HG02938 (cell line): ENCODE measurements at regions not wholly inside any gene's neighbourhood (a gene's known extent, or its start where the extent isn't known, plus 50 kb on each side); places are given as distances from the start of the nearest gene placed in this dataset.

Experiments used
- ATAC-seq: cut with Tn5 transposase; IDR thresholded peaks from one replicate; pipeline ENCODE4 v1.9.1; 2021; ENCODE audit warnings: mild to moderate bottlenecking, moderate library complexity; ENCODE audit not compliant: unreplicated experiment

DNA sequence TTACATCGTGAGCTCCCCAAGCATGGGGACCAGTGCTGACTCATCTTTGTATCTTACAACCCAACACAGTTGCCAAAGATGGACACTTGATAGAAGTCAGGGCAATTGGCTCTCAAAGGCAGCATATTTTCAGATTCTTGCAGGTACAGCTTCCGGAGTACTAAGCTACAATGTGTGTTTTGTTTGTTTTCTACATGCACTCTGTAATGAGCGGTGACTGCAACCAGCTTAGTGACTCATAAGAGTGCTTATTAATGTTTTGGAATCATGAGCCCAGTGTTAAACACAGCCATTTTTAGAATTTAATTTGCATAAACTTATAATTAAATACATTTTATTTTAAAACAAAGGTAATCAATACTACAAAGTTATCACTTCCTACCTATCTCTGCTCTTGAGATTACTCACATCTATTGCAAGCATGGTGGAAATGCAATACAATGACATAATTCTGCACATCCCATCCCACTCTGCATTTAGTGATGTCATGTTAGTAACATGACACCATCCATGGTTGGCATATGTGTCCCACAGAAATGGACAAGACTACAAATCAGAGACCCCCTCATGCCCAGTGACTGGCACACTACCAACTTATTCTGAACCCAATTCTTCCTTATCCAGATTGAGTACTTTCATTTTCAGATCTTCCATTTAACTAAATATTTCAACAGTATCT, 399.8 kb upstream of the ST6GAL2 start:
- no peak for ATAC-seq

DNA sequence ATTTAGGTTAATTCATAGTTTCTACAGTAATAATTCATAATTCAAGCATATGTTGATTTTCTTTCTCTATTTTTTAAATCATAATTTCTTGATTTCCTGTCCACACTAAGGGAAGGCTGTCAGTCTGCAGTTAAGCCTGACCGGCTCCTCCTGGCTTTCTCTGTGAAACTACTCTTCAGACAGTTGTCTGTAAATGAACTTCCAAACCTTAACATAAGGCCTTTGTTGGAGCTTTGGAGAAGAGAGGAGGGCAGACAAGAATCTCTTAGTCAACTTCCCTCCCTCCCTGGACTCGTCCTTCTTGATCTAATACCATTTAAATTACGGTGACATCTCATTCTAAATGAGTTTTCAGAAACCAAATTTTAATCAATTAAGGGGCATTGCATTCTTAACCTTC, 404.1 kb upstream of the ST6GAL2 start:
- ATAC-seq = no peak

DNA sequence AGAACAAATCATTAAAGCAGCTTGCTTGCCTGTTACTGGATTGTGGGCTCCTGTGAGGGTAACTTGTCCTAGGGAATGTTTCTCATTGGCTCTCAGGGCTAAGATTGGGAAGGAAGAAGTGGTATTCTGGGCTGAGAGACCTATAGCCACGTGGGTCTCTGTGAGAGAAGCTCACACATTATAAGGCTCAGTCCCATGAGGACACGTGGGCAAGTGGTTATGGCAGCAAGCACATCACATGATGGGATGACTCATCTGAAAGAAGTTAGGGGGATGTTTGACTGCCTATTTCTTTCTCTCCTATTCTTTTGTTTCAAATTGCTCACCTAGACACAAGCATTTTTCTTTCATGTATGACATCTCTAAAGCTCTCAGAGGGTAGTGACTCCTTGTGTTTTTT, 418.0 kb upstream of the ST6GAL2 start:
- no peak for ATAC-seq

DNA sequence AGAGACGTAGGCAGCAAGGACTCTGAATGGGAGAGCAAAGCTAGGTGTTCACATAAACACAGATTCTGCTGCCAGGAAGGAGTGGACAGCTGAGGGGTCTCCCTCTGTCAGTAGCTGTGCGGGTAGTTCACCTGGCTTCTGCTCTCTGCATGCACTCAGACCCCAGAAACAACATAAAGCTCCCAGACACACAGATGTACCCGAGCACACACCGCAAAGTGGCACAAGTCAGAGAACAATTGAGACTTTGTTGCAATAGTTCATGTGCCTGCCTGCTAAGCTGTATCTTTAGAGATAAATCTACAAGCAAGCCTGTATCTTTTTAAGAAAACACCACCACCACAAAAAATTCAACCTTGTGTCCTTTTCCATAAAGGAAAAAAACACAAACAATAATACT, 420.0 kb upstream of the ST6GAL2 start:
- no peak for ATAC-seq

DNA sequence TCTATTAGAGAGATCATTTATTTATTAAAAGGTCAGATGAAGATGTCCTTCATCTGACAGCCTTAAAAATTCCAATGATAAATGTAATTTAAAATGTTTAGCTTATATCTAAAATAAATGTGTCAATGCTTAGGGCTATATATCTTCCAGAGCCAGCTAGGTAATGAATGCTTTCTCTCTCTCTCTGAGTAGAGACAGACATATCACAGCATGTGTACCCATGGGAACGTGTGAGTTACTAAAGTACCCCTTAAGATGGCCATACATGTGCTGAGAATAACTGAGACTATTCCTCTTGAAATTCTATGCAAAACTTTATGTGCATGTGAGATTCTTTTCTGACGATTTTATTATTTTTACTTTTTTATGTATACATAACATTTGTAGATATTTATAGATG, 420.9 kb upstream of the ST6GAL2 start:
- ATAC-seq = no peak

DNA sequence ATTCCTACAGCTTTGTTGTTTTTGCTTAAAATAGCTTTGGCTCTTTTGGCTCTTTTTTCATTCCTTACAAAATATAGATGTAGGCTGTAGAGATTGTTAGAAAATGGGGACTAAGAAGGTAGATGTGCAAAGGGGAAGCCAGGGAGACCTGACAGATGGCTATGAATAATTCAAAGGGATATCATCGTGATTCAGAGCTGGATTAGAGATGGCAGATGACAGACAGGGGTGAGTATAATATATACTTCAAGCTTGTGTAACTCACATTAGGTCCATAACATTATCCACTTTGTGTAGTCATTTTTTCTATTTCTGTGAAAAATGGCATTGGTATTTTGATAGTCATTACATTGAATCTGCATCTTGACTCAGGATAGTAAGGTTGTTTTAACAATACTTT, 422.9 kb upstream of the ST6GAL2 start:
- no peak for ATAC-seq

DNA sequence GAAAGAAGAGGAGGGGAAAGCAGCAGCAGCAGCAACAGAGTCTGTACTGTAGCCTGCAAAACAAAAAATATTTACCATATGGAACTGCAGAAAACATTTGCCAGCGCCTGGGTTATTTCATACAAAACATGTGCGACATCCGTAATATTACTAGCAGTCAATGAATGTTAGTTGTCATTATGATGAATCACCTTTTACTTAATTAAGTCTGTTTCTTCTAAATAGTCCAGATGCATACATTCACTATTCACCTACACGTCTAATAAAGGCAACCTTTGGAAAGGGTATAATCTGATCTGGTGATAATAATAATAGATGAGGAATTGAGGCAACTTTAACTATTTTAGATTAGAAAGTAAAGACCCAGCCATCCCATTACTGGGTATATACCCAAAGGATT, 426.3 kb upstream of the ST6GAL2 start:
- ATAC-seq = no peak

DNA sequence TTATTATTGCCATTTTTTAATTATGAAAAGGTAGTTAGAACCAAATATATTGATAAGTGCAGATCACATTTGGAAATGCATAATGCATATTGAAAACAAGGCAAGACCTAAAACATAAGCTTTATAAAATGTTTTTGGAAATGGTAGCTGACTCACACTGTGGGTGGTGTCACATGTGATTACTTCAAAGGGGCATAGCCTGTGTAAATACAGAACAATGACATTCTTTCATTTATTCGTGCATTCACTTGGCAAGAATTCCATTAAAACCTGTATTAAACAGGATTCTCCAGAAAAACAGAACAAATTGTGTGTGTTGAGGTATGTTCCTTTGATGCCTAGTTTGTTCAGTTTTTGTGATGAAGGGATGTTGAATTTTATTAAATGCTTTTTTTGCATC, 427.3 kb upstream of the ST6GAL2 start:
- ATAC-seq = no peak

DNA sequence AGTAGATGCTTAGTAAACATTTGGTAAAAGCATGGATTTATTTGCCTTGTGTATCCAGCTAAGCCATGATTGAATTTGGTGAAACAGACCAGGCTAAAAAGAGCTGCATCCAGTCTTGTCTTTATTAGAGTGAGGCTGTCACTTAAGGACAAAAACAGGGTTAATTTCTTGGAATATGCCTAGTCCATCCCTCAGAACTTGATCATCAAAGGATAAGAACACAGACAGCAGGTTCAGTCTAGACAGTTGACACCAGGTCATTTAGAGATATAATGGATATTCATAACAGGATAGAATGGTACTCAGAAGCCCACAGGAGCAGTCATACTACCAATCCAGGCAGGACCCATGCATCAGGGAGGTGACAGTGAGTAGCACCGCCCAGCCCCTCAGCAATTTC, 434.9 kb upstream of the ST6GAL2 start:
- ATAC-seq = no peak

DNA sequence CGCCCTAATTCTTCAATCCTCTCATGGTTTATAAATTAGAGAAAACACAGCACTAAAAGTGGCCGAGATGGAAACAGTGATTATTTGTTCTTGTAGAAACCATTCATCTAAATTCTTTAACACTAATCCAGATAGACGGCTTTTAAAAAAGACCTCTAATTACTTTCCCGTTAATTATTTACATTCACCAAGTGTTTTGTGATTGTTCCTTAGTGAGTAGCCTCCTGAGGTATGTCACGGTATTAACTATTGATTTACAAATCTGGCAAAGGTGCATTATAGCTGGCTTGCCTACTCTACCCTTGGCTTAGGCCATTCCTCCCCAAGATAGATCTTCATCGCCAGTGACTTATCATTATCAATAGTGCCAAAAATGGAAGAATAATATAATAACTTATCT, 436.4 kb upstream of the ST6GAL2 start:
- no peak for ATAC-seq

DNA sequence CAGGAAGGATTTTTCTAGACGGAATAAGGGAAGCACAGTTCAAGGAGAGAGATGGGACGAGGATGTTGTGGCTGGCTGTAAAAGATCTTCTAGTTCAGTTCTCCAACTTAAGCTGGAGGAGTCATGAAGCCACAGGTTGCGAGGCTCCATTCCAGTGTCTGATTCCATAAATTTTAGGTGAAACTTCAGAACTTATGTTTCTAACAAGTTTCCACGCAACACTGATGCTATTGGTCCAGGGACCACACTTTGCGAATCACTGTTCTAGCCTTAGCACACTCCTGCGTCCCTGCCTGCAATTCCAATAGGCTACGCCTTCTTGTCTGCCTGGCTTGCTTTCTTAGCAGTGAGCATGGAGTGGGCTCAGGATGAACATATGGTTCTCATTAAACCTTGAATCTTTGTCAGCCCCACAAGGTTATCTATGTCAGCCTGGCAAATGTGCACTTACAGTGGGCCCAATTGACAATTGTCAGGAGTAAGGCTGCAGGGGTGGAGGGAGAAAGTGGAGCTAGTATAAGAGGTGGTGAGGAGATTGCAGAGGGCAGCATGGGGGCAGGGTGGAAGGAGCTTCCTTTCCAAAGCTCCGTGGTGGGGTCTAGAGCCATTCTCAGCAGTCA, 438.1 kb upstream of the ST6GAL2 start:
- no peak for ATAC-seq

DNA sequence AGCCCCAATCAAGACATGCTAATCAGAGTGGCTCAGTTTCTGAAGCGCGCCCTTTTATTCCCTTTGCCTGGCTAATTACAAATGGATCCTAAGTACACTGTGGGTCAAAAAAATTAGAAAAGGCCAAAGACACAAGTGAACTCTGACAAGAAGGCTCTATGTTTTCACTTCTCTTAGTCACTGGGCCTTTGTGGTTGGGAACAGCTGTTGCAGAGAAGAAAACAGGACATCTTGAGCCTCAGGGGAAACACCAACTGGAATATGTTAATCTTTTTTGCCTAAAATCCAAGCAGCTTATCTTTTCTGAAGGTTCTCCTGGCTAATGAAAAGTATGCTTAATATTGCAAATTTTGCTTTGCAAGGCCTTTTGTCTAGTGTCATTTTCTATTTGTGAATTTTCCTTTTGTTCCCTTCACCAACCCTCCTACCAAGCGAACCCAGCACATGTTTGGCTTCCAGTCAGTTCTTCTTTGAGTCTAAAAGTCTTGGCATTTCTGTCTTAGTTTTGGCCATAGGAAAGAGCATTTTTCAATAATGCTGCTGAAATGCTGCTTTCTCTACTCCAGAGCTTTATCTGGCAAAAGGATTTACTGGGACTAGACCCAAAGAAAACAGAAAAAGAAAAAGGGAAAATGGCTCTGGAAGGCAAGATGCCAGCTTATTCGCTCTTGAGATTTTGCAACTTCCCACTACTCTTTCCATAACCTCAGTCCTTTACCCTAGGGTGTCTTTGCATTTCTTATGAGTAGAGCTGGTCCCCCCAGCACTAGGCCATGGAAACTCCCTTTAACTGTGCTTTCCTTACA, 440.2 kb upstream of the ST6GAL2 start:
- no peak for ATAC-seq

DNA sequence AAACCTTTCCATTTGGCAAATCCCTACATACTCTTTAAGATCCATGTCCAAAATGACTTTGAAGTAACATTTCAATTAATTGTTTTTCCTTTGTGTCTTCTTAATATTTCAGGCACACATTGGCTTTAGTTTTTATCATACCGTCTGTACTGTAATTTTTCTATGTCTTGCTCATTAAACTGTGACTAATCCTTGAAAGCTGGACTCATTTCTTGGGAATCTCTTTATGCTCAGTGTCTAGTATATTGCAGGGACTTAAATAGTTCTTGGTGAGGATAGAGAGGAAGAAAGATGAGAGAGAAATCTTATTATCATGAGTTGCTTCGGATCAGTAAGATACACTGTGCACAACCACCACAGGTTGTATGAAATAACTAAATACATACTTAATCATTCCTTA, 448.3 kb upstream of the ST6GAL2 start:
- no peak for ATAC-seq

DNA sequence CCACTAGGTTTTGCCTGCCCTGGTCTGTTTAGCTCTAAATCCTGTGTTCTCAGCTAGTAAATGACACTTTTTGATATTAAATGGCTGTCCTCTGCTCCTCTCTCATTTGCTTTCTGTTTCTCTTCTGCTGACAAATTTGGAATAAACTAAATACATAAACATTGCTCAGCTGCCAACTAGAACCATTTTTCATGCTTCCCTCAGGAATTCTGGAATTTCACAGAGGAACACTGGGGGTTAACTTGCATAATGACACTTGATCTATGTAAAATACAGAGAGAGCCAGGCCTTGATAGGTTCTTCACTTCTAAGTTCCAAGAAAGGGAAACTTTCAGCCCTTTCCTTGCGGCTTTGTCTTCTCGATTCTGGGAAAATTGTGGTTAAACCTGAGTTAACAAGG, 450.6 kb upstream of the ST6GAL2 start:
- no peak for ATAC-seq

DNA sequence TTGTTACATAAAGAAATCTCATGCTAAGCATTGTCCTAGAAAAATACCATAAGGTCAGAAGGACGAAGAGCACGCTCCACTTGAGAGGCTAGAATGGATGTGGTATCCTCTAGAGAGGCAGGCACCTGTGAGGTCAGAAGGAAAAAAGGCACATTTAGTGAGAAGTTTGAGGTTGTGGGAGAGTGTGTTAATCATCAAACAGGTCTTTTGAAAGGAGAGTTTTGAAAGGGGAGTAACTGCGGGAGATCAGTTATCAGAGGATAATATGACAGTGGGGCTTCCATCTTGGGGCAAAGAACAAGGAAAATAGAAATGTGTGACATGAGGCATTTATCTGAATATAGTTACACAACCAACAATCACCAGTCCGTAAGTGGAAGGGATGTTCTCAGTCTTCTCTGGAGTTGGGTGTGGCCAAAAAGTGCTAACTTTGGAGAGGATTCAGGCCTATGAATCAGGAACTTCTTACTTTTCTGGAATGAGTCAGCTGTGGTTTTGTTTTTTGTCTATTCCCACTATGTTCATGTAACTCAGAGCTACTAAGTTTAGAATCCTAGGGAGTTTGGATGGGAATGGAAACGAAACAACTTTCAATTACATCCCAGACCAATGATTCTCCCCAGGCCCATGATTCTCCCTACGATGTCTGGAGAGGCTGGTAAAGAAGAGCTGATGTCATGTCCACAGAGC, 451.4 kb upstream of the ST6GAL2 start:
- ATAC-seq = no peak

DNA sequence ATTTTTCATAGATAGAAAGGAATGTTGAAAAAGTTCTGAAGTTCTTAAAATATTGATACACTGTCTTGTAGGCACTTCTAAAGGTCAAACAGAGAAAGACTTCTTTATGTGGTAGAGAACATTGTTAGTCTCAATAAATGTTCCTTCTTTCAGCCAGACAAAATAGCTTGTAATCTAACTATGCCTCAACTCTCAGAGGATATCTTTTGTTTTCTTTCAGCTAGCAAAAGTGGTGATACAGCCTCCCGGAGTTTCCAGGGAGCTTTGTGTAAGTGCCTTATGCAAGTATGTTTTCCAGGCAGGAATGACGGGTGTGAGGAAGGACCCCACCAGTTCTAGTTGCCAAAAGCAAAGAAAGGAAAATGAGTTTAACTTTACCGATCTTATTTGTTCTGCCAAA, 452.1 kb upstream of the ST6GAL2 start:
- no peak for ATAC-seq

DNA sequence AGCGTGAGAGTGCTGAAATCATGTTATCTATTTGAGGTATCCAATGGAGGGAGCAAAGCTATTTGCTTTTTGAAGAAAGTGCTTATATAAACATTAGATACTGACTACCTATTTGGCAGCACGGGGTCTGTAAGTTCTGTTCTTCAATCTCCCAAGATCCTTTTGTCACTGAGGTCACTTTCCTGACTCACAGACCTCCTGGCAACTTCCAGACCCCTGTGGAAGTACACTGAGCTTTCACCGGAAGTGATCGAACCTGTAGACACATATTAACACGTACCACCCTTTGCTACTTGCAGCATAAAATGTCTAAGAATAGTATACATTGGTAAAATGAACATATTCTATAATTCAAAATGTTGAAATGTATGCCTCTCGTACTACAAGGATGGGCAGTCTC, 452.6 kb upstream of the ST6GAL2 start:
- ATAC-seq = no peak

DNA sequence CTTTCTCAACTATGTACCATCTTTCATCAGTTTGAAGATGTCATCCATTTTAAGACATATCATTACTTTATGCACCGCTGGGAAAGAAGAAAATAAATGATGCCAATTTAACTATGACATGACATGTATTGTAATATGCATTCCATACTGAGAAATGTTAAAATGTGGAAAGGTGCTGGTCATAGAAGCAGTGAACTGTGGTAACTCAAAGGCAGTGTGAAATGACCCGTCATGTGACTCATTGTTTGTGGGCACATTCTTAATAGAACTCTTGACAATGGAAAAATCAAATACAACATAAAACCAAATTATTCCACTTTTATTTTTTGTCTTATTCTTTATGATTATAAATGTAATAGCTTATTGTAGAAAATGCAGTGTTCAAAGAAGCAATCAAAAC, 455.0 kb upstream of the ST6GAL2 start:
- ATAC-seq = no peak

DNA sequence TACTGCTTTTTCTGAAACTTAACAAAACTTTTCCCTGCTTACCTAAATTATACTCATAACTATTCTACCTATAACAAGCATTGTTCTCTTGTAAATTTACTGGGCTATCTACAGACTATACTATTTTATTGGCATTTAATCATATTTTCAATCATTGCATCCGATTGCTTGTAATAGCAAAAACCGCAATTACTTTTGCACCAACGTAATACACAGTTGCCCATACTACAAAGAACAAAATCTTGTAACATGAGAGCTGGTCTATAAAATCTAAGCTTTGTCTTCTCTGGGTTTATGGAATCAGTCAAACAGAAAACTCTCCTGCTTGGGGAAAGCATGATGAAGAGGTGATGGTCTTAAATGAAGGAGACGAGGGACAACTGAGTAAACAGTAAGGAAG, 463.4 kb upstream of the ST6GAL2 start:
- ATAC-seq = no peak

DNA sequence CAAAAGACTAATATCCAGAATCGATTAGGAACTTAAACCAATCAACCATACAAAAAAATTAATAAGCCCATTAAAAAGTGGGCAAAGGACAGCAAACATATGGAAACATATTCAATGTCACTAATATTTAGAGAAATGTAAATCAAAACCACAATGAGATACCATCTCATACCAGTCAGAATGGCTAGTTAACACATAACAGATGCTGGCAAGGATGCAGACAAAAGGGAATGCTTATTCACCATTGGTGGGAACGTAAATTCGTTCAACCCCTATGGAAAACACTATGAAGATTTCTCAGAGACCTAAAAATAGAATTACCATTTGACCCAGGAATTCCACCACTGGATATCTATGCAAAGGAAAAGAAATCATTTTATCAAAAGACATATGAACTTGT, 468.2 kb upstream of the ST6GAL2 start:
- no peak for ATAC-seq

DNA sequence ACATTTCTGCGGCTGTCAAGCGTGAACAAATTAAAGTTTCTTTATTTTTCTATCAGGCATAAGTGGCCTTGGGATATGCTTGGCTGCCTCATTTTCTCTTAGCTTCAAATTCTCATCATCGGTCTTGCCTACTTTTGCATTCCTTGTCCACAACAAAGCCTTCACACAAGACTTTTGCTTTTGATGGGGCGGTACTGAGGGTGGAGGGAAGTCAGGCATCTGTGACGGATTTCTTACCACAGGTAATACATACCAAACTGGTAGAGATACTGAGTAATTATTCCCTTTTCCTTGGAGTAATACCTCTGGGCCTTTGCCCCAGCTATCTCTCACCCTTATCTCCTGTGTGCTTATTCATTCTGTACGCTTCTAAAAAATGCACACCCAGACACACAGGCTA, 468.3 kb upstream of the RGPD4 start:
- no peak for ATAC-seq

DNA sequence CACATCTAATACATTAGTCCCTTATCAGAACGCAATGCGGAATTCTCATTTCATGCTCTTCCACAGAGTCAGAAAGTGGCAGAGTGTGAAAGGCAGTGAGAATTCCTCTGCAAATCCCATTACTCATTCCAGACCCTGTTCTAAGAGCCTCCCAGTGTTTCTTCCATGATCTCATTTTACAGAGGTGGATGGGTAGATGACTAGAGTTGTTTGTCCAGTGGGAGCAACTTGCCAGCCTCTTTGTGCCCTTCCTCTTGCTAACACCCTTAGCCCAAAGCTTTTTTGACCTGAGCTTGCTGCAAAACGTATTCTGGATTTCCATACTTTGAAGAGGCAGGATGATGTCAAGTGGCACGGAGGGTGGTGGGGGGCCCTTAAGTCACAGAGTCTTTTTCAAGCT, 467.7 kb upstream of the RGPD4 start:
- no peak for ATAC-seq
